ENCODE measurements at regions not wholly inside any gene's neighbourhood (a gene's known extent, or its start where the extent isn't known, plus 50 kb on each side); places are given as distances from the start of the nearest gene placed in this dataset.

DNA sequence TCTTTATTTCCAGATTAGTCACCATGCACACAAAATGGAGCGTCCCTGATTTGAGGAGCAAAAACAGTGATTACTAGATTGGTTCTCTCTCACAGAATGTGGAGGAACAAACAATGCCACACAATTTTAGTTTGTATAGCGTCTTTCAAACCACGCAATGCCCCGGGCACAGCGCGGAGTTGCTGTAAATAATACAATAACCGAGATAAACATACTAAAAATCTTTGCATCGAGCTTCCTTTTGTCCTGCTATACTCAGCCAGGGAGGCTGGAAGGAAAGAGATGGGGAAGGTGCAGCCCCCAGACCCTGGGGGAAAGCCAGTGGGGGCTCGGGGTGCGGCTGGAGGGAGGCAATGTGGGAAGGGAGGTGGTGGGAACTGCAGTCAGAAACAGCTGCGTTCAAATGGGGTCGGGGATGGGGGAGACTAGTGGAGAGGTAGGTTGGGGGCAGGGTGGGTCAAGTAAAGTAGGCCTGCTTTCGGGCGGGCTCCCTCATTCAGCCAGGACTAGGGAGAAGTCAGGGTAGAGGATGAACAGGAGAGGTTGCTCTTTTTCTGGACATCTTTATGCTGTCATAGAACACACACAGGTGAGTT lies 366.3 kb downstream of the RPS6KC1 start:
- TF ChIP-seq TAF1 (IDR thresholded peaks at IDR 0.05; ENCODE audit: borderline replicate concordance, low read depth, low read length) = no peak
- TF ChIP-seq POLR2A (IDR thresholded peaks at IDR 0.05; ENCODE audit: low read depth, low read length) = no peak
- TF ChIP-seq POLR2AphosphoS5 (IDR thresholded peaks at IDR 0.05; ENCODE audit: low read depth, low read length) = no peak

Measured in GM12892 (cell line).